Right cardiac atrium (tissue), 5 donors: ENCODE measurements at regions not wholly inside any gene's neighbourhood (a gene's known extent, or its start where the extent isn't known, plus 50 kb on each side); places are given as distances from the start of the nearest gene placed in this dataset.
"Not testable (repeated sequence)": the region's sequence is repeated elsewhere in the genome, so short reads cannot be mapped to it uniquely, and the experiment has no call there.

Source experiments
- ATAC-seq, 2 donors: fragments of 200-7000 bp; cut with Tn5 transposase; one replicate each; pipeline versions ENCODE4 v1.8.0 to v1.9.1; 2020; ENCODE audit warnings: moderate library complexity in 2 of 2, mild to moderate bottlenecking in 1 of 2
- DNase-seq, 3 donors: peaks; one replicate each; pipeline ENCODE4 v3.0.0-alpha.2; 2020
- H3K27ac ChIP-seq: one replicate; pipeline ENCODE4 v1.5.1; 2013; ENCODE audit warnings: mild to moderate bottlenecking, low read length, control low read depth, moderate library complexity
- H3K27me3 ChIP-seq: one replicate; pipeline ENCODE4 v1.6.1; 2013; ENCODE audit not compliant: control insufficient read depth, insufficient read depth
- H3K4me1 ChIP-seq: one replicate; pipeline ENCODE4 v1.6.1; 2013; ENCODE audit warnings: low read length; ENCODE audit not compliant: control insufficient read depth, insufficient read depth
- H3K4me3 ChIP-seq: one replicate; pipeline ENCODE4 v1.5.1; 2013; ENCODE audit warnings: low read length, control low read depth
- H3K9me3 ChIP-seq: one replicate; pipeline ENCODE4 v1.6.1; 2013; ENCODE audit warnings: low read length; ENCODE audit not compliant: control insufficient read depth
- WGBS: extraction: QIAGEN DNeasy Blood & Tissue Kit; methylation state at CpG from one replicate; pipeline ENCODE4 v1.1.7; 2013; 5-methylcytosine and 5-hydroxymethylcytosine counted together
- intact Hi-C, 4 donors: fragments of 100-400 bp; cut with DNase I; formaldehyde crosslinking; loops; one replicate each; pipeline versions ENCODE4 v1.11.0 to v1.14.0; 2022 to 2023
- donor health status: healthy with polysubstance abuse.
- donor health status: DM: no; HTN: yes; CAD: no.
- donor health status: DM: no; HTN: no; CAD: no.
- donor health status: DM: no; HTN: yes; CAD: no; lungs with severe emphysema.
- donor health status: DM: yes; HTN: yes; CAD: no.

DNA sequence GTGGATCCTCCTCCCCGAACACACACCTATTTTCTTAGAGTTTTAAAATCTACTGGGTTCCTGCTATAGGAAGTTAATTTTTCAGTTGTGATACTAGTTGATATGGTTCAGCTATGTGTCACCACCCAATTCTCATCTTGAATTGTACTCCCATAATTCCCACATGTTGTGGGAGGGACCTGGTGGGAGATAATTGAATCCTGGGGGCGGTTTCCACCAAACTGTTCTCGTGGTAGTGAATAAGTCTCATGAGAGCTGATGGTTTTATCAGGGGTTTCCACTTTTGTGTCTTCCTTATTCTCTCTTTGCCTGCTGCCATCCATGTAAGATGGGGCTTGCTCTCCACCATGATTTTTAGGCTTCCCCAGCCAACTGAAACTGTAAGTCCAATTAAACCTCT lies 571.6 kb downstream of the KCNA4 start:
- intact Hi-C loops = loop anchor here in 2 of 4 donors (10.0 kb wide), 3 partner anchors 190 to 760 kb away; no protein-coding TSS in a partner anchor

DNA sequence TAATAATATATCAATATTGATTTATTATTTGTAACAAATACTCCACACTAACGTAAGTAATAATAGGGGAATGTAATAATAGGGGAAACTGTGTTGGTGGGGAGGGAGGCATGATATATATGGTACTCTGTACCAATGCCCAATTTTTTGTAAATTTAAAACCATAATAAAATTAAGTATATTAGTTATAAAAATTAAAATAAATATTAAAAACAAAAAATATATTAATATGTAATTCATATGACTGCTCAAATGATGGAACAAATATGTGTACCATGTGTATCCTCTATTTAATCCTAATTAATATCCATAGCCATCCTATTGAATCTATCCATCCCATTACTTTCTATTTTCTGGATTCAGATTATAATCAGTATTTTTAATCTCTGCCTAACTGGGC lies 578.0 kb downstream of the KCNA4 start:
- 89% methylated on average over 1 of the region's 1 CpG for WGBS
- Histone ChIP-seq H3K4me3 (no peak overlapping the region), H3K4me1 (no peaks in the 10 kb centered on the region), H3K9me3 (no peaks in the 10 kb centered on the region), H3K27me3 (no peaks in the 10 kb centered on the region), H3K27ac (no peak overlapping the region)
- intact Hi-C loops = no loop called here
- DNase-seq = no peak
- no peak for ATAC-seq

More for the DNA sequence above, 571.6 kb downstream of the KCNA4 start:
- H3K4me1 ChIP-seq, H3K9me3 ChIP-seq, H3K27ac ChIP-seq, ATAC-seq, DNase-seq, H3K4me3 ChIP-seq, H3K27me3 ChIP-seq: not testable (repeated sequence)
- WGBS = 76% methylated on average over 3 of the region's 3 CpGs

DNA sequence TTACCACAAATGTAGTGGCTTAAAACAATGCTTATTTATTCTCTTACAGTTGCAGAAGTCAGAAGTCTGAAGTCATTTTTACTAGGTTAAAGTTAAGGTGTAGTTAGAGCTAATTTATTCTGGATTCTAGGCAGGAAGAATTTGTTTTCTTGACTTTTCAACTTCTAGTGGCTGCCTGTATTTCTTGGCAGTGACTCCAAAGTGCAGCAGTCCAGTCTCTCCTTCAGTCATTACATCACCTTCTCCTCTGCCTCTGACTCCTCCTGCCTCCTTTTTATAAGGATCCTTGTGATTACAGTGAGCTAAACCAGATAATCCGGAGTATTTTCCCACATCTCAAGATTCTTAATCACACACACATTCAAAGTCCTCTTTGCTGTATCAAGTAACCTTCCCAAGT lies 581.4 kb downstream of the KCNA4 start:
- 48% methylated on average over 1 of the region's 1 CpG for WGBS
- intact Hi-C loops = no loop called here
- ATAC-seq = no peak
- Histone ChIP-seq H3K27ac (no peak overlapping the region), H3K9me3 (no peaks in the 10 kb centered on the region), H3K4me1 (no peaks in the 10 kb centered on the region), H3K27me3 (no peaks in the 10 kb centered on the region), H3K4me3 (no peak overlapping the region)
- DNase-seq = no peak

DNA sequence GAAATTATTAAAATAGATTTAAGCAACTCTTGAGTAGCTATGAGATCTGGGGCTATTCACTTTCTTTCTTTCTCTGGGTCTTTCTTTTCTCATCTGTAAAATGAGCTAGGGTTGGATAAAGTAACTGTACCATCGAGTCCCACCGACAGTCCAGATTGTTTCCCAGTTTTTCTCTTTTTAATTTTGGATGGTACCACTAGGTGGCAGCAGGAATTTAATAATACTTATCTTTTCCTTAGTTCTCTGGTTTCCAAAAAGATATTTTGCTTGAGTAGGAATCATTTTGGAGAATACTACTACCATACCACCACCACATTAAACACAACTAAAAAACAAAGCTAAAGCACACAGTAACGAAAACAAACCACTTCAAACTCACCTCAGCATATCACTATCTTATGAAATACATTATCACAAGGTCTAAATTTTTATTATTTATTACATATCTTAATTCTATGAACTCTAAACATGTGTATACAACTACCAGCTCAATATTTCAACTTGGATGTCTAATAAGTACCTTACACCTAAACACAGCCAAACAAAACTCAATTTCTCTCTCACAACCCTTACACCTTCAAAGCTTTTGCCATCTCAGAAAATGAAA lies 584.0 kb downstream of the KCNA4 start:
- no peaks in the 10 kb centered on the region for H3K9me3 ChIP-seq

DNA sequence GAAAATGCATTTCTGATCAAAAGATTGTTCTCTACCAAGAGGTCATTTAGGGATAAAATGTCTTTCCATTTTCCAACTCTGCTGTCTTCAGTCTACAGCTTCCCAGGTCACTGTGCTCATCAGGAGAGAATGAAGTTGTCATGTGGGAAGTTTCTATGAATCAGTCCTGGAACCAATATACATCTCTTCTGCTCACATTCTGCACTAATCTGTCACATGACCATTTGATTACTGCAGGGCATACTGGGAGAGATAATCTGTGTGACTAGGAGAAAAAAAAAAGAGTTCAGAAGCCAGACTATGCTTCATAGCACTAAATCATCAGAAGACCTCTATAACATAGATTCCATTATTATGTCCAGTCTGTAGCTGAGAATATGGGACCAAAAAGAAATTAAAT lies 611.5 kb downstream of the KCNA4 start:
- H3K4me1 ChIP-seq = no peaks in the 10 kb centered on the region
- H3K27me3 ChIP-seq = no peaks in the 10 kb centered on the region
- intact Hi-C loops = no loop called here
- no peak for ATAC-seq
- H3K27ac ChIP-seq = no peak overlapping the region
- DNase-seq = no peak
- H3K9me3 ChIP-seq = no peaks in the 10 kb centered on the region
- H3K4me3 ChIP-seq = no peak overlapping the region

More for the DNA sequence above, 584.0 kb downstream of the KCNA4 start:
- no peak overlapping the region for H3K27ac ChIP-seq
- ATAC-seq (no peak), DNase-seq (no peak)
- 23% methylated on average over 3 of the region's 3 CpGs for WGBS
- no peaks in the 10 kb centered on the region for H3K4me1 ChIP-seq
- intact Hi-C loops = no loop called here
- no peak overlapping the region for H3K4me3 ChIP-seq
- H3K27me3 ChIP-seq = no peaks in the 10 kb centered on the region

DNA sequence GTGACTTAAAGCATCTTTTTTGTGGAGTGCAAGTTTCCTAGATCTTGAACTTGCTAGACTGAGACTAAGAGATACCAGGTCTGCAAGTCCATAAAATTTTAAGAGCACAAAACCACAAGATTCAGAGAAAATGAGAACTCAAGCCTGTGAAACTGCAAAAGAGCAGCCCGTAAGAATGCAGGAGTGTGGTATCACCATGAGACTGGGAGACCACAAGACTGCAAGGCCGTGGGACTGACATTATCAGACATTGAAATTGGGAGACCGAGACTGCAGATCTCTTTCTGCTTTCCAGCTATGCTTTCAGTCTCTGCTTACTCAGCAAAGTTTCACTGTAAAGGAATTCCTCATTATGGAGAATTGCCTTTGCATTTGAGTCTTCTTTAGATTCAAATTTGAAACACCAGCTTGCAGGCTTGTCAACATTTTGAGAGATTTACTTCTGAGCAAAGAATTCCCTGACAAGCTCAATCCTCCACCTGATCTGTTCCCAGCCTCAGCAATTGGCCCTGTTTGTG lies 621.2 kb downstream of the KCNA4 start:
- ATAC-seq = no peak
- intact Hi-C loops = no loop called here
- 53% methylated on average over 3 of the region's 3 CpGs for WGBS
- Histone ChIP-seq H3K27ac (no peak overlapping the region), H3K27me3 (no peaks in the 10 kb centered on the region), H3K4me1 (no peaks in the 10 kb centered on the region), H3K4me3 (no peak overlapping the region), H3K9me3 (no peaks in the 10 kb centered on the region)
- no peak for DNase-seq

DNA sequence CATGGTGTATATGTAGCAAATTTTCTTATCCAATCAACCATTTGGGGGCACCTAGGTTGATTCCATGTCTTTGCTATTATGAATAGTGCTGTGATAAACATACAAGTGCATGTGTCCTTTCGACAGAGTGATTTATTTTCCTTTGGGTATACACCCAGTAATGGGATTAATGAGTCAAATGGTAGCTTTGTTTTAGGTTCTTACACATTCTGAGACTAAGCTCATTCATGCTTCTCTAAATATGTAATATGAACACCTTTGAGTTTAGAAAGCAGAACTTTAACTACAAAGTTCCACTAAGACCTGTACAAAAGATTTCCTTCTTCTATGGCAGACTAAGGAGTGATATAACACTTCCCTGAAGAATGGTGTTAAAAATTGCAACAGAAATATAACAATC lies 627.0 kb downstream of the KCNA4 start:
- 75% methylated on average over 1 of the region's 1 CpG for WGBS
- Histone ChIP-seq H3K4me1 (no peaks in the 10 kb centered on the region), H3K27ac (no peak overlapping the region), H3K9me3 (no peaks in the 10 kb centered on the region), H3K27me3 (no peaks in the 10 kb centered on the region), H3K4me3 (no peak overlapping the region)
- ATAC-seq = no peak
- intact Hi-C loops = no loop called here
- DNase-seq = no peak

DNA sequence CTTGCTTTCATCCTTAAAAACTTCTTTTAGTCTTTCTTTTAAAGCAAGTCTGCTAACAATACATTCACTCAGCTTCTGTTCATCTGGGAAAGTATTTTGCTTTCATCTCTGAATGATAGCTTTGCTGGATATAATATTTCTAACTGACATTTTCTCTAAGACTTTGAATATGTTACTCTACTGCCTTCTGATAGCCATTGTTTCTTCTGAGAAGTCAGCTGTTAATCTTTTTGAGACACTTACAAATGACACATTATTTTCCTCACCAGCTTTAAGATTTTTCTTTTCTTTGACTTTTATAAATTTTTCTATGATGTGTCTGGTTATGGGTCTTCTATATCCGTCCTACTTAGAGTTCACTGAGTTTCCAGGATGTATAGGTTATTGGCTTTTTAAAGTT lies 643.1 kb downstream of the KCNA4 start:
- no peak for ATAC-seq
- Histone ChIP-seq H3K9me3 (no peaks in the 10 kb centered on the region), H3K4me3 (no peak overlapping the region), H3K4me1 (no peaks in the 10 kb centered on the region), H3K27ac (no peak overlapping the region), H3K27me3 (no peaks in the 10 kb centered on the region)
- 56% methylated on average over 1 of the region's 1 CpG for WGBS
- intact Hi-C loops = no loop called here
- DNase-seq = no peak

DNA sequence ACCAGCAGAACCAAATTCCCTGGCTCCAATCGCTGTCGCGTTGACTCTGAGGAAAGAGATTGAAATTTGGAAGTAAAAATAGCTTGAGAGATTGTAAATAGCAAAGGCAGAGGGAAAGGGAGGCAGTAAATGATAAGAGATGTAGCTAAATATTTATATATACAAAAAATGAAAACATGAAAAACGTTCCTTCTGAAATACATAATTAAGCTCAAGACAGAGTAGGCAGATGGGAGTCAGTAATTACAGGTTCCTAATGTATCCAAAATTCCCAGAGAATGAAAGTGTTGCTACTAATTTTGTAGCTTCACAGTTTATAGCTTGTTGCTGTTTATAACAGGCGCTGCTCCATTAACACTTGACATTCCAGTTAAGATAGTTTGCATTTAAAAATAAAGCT lies 648.7 kb downstream of the KCNA4 start:
- 21% methylated on average over 5 of the region's 5 CpGs for WGBS
- Histone ChIP-seq H3K27me3 (no peaks in the 10 kb centered on the region), H3K4me1 (no peaks in the 10 kb centered on the region), H3K9me3 (no peaks in the 10 kb centered on the region), H3K27ac (no peak overlapping the region), H3K4me3 (no peak overlapping the region)
- DNase-seq (no peak), ATAC-seq (no peak)
- intact Hi-C loops = no loop called here

DNA sequence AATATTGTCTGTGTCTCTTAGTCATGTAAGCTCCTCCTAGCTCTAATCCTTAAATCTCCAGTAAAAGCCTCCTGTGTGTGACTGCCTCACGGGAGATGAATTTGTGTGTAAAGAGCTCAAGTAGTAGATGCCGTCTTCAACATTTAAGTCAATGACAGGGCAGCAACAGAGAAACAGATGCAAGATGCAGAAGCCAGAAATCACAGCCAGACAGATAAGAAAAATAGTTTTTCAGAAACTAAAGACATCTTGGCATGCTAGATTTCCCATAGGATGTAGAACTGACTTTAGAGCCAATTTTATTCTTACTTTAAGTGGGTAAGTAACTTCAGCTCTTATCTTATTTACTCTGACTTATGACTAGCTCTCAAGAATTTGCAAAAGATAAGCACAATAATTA lies 652.8 kb downstream of the KCNA4 start:
- no peaks in the 10 kb centered on the region for H3K27me3 ChIP-seq
- DNase-seq (no peak), ATAC-seq (peak in 1 of 2 donors; percentile 40)
- intact Hi-C loops = no loop called here
- H3K4me3 ChIP-seq = no peak overlapping the region
- no peaks in the 10 kb centered on the region for H3K4me1 ChIP-seq
- H3K27ac ChIP-seq = no peak overlapping the region
- H3K9me3 ChIP-seq = peaks cover 2% of the 10 kb centered on the region
- 37% methylated on average over 2 of the region's 2 CpGs for WGBS

DNA sequence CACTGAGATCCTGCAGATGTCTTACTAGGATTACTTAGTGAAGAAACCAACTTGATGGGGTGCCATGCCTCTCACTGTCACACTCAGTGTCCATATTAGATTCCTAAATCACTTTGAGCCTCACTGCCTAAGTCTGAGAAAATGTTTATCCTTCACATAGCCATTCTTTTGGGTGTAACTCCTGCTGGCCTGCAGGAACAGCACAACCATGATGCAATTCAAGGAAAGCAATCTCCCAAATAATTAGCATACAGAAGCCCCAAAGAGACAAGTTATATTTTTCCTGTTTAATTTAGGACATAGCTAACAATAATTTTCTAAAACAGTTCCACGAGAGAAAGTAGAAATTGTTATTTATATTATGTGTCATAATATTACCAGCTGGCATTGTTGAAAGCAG lies 655.5 kb downstream of the KCNA4 start:
- Histone ChIP-seq H3K27me3 (no peaks in the 10 kb centered on the region), H3K9me3 (peaks cover 2% of the 10 kb centered on the region), H3K4me3 (no peak overlapping the region), H3K27ac (no peak overlapping the region), H3K4me1 (no peaks in the 10 kb centered on the region)
- ATAC-seq (no peak), DNase-seq (no peak)
- intact Hi-C loops = no loop called here
- WGBS = 46% methylated on average over 1 of the region's 1 CpG

DNA sequence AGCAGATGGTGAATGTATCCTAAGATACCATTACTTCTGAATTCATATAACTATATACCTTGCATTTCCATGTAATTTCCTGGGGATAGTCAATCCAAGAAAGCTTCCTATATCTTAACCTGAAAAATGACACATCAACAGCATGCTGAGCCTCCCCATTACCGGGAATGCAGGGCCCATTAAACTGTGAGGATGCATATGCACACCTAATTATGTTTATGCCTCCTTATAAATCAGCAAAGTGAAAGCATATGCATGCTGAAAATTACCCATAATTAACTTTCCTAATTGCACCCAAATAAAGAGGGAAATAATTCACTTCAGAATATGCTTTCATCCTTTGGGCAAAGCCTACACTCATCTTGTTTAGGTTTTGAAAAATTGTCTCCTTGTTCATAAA lies 663.0 kb downstream of the KCNA4 start:
- Histone ChIP-seq H3K4me3 (no peak overlapping the region), H3K4me1 (no peaks in the 10 kb centered on the region), H3K9me3 (no peaks in the 10 kb centered on the region), H3K27me3 (no peaks in the 10 kb centered on the region), H3K27ac (no peak overlapping the region)
- ATAC-seq (no peak), DNase-seq (no peak)
- WGBS = 72% methylated on average over 1 of the region's 1 CpG
- intact Hi-C loops = no loop called here
